Cardiac muscle cell (in vitro differentiated cells and primary cell): ENCODE measurements at regions not wholly inside any gene's neighbourhood (a gene's known extent, or its start where the extent isn't known, plus 50 kb on each side); places are given as distances from the start of the nearest gene placed in this dataset.

Experiments
- DNase-seq, 2 donors: peaks; one replicate each; pipeline versions ENCODE4 v3.0.0 to v3.0.0-alpha.2; 2010 to 2017; ENCODE audit warnings: low read depth in 1 of 2, low spot score in 1 of 2
- H3K27ac ChIP-seq: fragments of 200-600 bp; sonication (generic); 2 replicates; pipeline ENCODE4 v1.5.1; 2016
- H3K27me3 ChIP-seq: fragments of 200-600 bp; sonication (generic); 2 replicates; pipeline ENCODE4 v1.6.0; 2016; ENCODE audit warnings: control low read depth
- H3K36me3 ChIP-seq: fragments of 200-600 bp; sonication (generic); 2 replicates; pipeline ENCODE4 v1.5.1; 2016; ENCODE audit warnings: control low read depth
- H3K4me1 ChIP-seq: fragments of 200-600 bp; sonication (generic); 2 replicates; pipeline ENCODE4 v1.8.1; 2017; ENCODE audit warnings: low read depth, mild to moderate bottlenecking, mixed run types
- H3K4me3 ChIP-seq: fragments of 200-600 bp; sonication (generic); 2 replicates; pipeline ENCODE4 v1.5.1; 2016; ENCODE audit warnings: mild to moderate bottlenecking
- H3K9me3 ChIP-seq: fragments of 200-600 bp; sonication (generic); 2 replicates; pipeline ENCODE4 v1.5.1; 2017; ENCODE audit warnings: low read depth, mild to moderate bottlenecking, control low read depth
- TF ChIP-seq, protein P1 (sequence below): IDR thresholded peaks from 2 replicates; pipeline ENCODE4 v1.5.1; 2012; ENCODE audit warnings: low read depth, mild to moderate bottlenecking, low read length

DNA sequence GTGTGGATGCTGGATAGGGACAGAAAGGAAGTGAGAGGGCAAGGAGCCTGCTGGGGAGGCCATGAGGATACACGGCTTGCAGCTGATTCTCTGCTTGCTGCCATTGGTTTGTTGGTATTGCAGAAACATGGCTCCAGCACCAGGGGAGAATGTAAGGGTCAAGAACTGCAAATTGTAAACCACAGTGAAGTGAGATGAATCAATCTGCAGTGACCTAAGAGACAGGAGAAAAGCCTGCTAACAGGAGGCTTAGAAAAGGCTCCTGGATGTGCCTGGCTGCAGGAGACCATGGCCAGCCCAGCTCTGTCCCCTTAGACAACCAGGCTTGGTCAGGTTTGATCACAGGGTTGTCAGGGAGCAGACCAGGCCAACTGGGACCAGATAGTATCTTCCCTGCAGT is 233.7 kb upstream of the CADM1 start:
- Histone ChIP-seq H3K27ac (no peak overlapping the region), H3K9me3 (no peaks in the 10 kb centered on the region), H3K4me3 (no peak overlapping the region), H3K27me3 (peaks cover 3% of the 10 kb centered on the region), H3K36me3 (no peaks in the 10 kb centered on the region), H3K4me1 (peaks cover 5% of the 10 kb centered on the region)
- TF ChIP-seq, protein P1, sequence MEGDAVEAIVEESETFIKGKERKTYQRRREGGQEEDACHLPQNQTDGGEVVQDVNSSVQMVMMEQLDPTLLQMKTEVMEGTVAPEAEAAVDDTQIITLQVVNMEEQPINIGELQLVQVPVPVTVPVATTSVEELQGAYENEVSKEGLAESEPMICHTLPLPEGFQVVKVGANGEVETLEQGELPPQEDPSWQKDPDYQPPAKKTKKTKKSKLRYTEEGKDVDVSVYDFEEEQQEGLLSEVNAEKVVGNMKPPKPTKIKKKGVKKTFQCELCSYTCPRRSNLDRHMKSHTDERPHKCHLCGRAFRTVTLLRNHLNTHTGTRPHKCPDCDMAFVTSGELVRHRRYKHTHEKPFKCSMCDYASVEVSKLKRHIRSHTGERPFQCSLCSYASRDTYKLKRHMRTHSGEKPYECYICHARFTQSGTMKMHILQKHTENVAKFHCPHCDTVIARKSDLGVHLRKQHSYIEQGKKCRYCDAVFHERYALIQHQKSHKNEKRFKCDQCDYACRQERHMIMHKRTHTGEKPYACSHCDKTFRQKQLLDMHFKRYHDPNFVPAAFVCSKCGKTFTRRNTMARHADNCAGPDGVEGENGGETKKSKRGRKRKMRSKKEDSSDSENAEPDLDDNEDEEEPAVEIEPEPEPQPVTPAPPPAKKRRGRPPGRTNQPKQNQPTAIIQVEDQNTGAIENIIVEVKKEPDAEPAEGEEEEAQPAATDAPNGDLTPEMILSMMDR = no peak
- DNase-seq = no peak

DNA sequence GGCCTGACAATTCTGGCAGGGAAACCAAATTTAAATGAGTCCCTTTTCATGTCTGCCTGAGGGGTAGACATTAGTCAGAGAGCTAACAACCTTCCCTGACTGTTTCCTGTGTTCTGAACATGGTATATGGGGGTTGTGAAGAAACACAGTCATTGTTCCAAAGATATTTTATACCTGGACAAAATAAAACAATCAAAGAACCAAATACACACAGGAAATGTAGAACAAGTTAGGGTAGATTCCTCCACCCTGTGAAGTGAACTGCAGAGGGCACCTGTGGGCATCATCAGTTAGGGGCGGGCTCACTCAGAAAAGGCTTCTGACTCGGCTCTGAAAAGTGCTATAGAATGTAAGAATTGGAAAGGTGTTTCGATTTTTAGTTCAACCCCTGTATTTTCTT is 231.9 kb upstream of the CADM1 start:
- peaks cover 5% of the 10 kb centered on the region for H3K4me1 ChIP-seq
- DNase-seq = no peak
- no peaks in the 10 kb centered on the region for H3K27me3 ChIP-seq
- H3K9me3 ChIP-seq = no peaks in the 10 kb centered on the region
- no peak overlapping the region for H3K27ac ChIP-seq
- H3K4me3 ChIP-seq = no peak overlapping the region
- no peaks in the 10 kb centered on the region for H3K36me3 ChIP-seq
- TF ChIP-seq, protein P1 = no peak

DNA sequence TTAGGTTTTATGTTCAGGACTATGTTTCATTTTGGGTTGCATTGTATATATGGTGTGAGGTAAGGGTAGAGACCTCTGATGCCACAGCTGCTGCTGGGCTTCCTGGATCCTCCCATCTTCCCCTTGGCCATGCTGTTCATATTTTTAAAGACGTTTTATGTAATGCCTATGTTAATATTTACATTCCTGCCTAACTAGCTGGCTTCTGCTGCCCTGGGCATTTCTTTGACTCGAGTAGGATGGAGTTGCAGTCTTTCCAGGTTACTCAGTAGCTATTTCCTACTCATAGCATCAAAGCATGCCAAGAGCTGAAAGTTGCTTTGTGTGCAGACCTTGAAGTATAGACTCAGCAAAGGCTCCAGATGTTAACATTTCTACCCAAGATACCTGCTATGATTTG is 220.5 kb upstream of the CADM1 start:
- Histone ChIP-seq H3K9me3 (no peaks in the 10 kb centered on the region), H3K27me3 (peaks cover 10% of the 10 kb centered on the region), H3K4me1 (no peaks in the 10 kb centered on the region), H3K4me3 (no peak overlapping the region), H3K27ac (no peak overlapping the region), H3K36me3 (no peaks in the 10 kb centered on the region)
- TF ChIP-seq, protein P1 = no peak
- DNase-seq = no peak

DNA sequence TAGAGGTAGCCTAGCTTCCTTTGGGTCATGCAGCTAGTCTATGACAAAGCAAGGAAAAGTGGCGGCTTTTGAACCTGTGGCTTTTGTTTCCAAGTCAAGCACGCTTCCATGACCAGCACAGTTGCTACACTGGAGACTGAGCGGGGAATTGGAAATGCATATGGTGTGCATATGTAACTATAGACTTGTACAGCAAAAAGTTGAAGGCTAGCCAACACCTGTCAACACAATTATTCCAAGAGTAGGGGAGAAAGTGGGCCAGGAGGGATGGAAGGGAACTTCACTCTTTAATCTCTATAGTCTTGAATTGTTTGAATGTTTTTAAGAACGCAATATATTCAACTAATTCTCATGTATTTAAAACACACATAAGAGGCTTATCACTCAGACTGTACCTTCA is 218.5 kb upstream of the CADM1 start:
- Histone ChIP-seq H3K27ac (no peak overlapping the region), H3K27me3 (peaks cover 8% of the 10 kb centered on the region), H3K4me3 (no peak overlapping the region), H3K4me1 (no peaks in the 10 kb centered on the region), H3K36me3 (no peaks in the 10 kb centered on the region), H3K9me3 (no peaks in the 10 kb centered on the region)
- DNase-seq = no peak
- TF ChIP-seq, protein P1 = no peak

DNA sequence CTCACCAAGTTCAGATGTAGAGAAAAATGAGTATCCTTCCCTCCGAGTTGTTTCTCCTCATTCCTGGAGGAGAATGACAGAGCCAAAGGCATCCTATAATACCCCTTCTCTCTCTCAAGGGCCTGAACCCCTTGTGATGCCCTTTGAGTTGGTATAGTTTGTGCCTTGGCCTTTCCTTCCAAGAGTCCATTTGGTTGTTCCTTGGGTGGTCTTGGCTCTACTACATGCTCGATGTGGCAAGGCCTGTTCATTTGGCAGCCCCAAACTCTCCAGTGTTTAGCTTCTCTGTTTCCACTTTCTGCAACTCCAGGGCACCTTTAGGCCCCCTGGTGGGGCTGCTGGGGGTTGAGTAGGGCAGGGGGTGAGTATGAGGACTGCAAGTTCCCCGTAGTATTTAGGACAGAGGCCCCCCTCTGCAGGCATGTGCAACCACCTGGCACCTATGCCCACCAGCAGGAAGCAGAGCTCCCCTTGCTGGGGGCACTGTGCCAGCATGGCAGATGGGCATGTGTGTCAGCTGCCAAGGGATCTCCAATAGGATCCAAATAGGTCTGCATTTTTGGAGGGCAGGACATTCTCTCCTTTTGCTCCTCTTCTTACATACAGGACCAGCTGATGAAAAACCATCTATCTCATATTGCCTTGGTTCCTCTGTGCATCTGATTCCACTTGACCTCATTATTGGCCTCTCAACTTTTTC is 217.2 kb upstream of the CADM1 start:
- Histone ChIP-seq H3K27me3 (peaks cover 3% of the 10 kb centered on the region), H3K27ac (no peak overlapping the region), H3K9me3 (no peaks in the 10 kb centered on the region), H3K4me3 (no peak overlapping the region), H3K36me3 (no peaks in the 10 kb centered on the region), H3K4me1 (no peaks in the 10 kb centered on the region)
- DNase-seq = no peak
- TF ChIP-seq, protein P1 = no peak
